Ovary (tissue), 7 donors: ENCODE measurements at regions not wholly inside any gene's neighbourhood (a gene's known extent, or its start where the extent isn't known, plus 50 kb on each side); places are given as distances from the start of the nearest gene placed in this dataset.

ENCODE experiments used
- DNase-seq, 5 donors: peaks; one replicate each; pipeline ENCODE4 v3.0.0-alpha.2; 2019 to 2020
- H3K27ac ChIP-seq, 2 donors: fragments of 200-600 bp; one replicate each; pipeline versions ENCODE4 v1.5.1 to v1.8.0; 2019 to 2022
- H3K27me3 ChIP-seq: fragments of 200-600 bp; one replicate; pipeline ENCODE4 v1.8.0; 2022
- H3K36me3 ChIP-seq: fragments of 200-600 bp; sonication (generic); one replicate; pipeline ENCODE4 v1.5.1; 2019
- H3K4me1 ChIP-seq: one replicate; pipeline ENCODE4 v1.8.1; 2013; ENCODE audit warnings: mild to moderate bottlenecking, moderate library complexity; ENCODE audit not compliant: insufficient read depth
- H3K4me3 ChIP-seq: fragments of 200-600 bp; sonication (generic); one replicate; pipeline ENCODE4 v1.5.1; 2017
- H3K9me3 ChIP-seq, 2 donors: fragments of 200-600 bp in 1 of 2; sonication (generic) in 1 of 2; one replicate each; pipeline versions ENCODE4 v1.5.1 to v1.8.1; 2013 to 2019; ENCODE audit warnings: mild to moderate bottlenecking in 1 of 2, moderate library complexity in 1 of 2
- EP300 ChIP-seq: sonication (generic); formaldehyde crosslinking; IDR thresholded peaks from one replicate; pipeline ENCODE4 v1.6.1; 2017; ENCODE audit warnings: antibody characterized with exemption
- POLR2A ChIP-seq: fragments of 450-650 bp; IDR thresholded peaks from one replicate; pipeline ENCODE4 v1.6.1; 2017; ENCODE audit warnings: antibody characterized with exemption, mild to moderate bottlenecking, moderate library complexity
- WGBS, 3 donors: extraction: QIAGEN DNeasy Blood & Tissue Kit in 1 of 3; methylation state at CpG; one replicate each; pipeline versions ENCODE4 v1.1.5 to v1.1.7; 2013 to 2017; 5-methylcytosine and 5-hydroxymethylcytosine counted together
- intact Hi-C, 4 donors: fragments of 100-400 bp; cut with DNase I; formaldehyde crosslinking; loops; one replicate each; pipeline versions ENCODE4 v1.11.0 to v1.15.1; 2022 to 2023
- TF ChIP-seq, protein P1 (sequence below), 3 donors: fragments of 450-650 bp in 2 of 3; fragments of 200-600 bp in 1 of 3; IDR thresholded peaks; one replicate each; pipeline versions ENCODE4 v1.5.1 to v1.8.0; 2016 to 2022; ENCODE audit warnings: antibody characterized with exemption in 3 of 3, mild to moderate bottlenecking in 1 of 3
- donor health status: DM: no; HTN: no; CAD: no; lungs with moderate emphysema.
- donor health status: DM: no; HTN: no; CAD: no.
- donor health status: Bipolar disorder and iron deficiency.
- donor health status: DM: no; HTN: no; CAD: no.
- donor health status: DM: yes; HTN: yes; CAD: no.

DNA sequence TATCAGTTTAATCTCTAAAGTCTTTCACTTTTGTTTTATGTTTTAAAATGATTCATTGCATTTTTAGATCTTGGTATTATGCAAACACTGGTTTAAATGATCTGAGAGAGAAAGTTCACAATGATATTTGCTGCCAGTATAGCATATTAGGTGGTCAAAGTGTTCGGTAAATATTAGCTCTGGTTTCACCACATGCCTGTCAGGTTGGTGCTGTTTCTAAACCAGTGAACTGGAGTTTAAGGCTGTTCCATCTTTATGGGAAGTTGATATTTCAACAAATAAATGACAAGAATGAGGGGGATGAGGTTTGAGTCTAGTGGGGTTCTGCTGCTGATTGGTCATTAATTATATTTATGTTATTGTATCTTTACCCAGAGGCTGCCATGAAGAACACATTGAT, 436.4 kb downstream of the DCDC2C start:
- Histone ChIP-seq H3K4me3 (no peak overlapping the region), H3K36me3 (no peaks in the 10 kb centered on the region), H3K27me3 (no peaks in the 10 kb centered on the region), H3K4me1 (no peaks in the 10 kb centered on the region), H3K27ac (no peak overlapping the region), H3K9me3 (no peaks in the 10 kb centered on the region)
- WGBS, 3 donors: 41 to 61% (median 59%) methylated on average over 1 of the region's 1 CpG
- TF ChIP-seq POLR2A (no peak), EP300 (no peak)
- TF ChIP-seq, protein P1, sequence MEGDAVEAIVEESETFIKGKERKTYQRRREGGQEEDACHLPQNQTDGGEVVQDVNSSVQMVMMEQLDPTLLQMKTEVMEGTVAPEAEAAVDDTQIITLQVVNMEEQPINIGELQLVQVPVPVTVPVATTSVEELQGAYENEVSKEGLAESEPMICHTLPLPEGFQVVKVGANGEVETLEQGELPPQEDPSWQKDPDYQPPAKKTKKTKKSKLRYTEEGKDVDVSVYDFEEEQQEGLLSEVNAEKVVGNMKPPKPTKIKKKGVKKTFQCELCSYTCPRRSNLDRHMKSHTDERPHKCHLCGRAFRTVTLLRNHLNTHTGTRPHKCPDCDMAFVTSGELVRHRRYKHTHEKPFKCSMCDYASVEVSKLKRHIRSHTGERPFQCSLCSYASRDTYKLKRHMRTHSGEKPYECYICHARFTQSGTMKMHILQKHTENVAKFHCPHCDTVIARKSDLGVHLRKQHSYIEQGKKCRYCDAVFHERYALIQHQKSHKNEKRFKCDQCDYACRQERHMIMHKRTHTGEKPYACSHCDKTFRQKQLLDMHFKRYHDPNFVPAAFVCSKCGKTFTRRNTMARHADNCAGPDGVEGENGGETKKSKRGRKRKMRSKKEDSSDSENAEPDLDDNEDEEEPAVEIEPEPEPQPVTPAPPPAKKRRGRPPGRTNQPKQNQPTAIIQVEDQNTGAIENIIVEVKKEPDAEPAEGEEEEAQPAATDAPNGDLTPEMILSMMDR (IDR thresholded peaks at IDR 0.05): no peak
- no peak for DNase-seq
- intact Hi-C loops: loop anchor here in 1 of 4 donors (5.0 kb wide), 1 partner anchor 1242 kb away; no protein-coding TSS in a partner anchor

GRCh38 chr2:4140281-4140970, 437.1 kb downstream of the DCDC2C start:
- Histone ChIP-seq H3K4me3 (no peak overlapping the region), H3K36me3 (no peaks in the 10 kb centered on the region), H3K4me1 (no peaks in the 10 kb centered on the region), H3K27ac (no peak overlapping the region), H3K27me3 (no peaks in the 10 kb centered on the region), H3K9me3 (no peaks in the 10 kb centered on the region)
- intact Hi-C loops: no loop called here
- no peak for DNase-seq
- WGBS, 3 donors: 45 to 49% (median 47%) methylated on average over 9 of the region's 9 CpGs
- TF ChIP-seq, protein P1 (IDR thresholded peaks at IDR 0.05): no peak
- TF ChIP-seq EP300 (no peak), POLR2A (no peak)

DNA sequence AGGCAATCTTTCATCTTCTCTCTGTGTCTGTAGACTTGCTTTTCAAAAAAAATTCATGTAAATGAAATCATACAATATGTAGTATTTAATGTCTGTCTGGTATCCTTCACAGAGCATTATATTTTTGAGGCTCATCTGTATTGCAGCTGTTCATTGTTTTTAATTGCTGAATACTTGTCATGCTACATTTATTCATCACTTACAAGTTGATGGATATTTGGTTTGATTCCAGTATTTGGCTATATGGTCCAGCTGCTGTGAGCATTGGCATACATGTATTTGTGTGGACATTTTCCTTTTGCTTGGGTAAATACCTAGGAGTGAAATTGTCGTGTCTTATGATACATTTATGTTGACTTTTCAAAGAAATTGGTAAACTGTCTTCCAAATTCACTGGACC, 441.4 kb downstream of the DCDC2C start:
- Histone ChIP-seq H3K4me1 (no peaks in the 10 kb centered on the region), H3K36me3 (no peaks in the 10 kb centered on the region), H3K9me3 (no peaks in the 10 kb centered on the region), H3K4me3 (no peak overlapping the region), H3K27me3 (no peaks in the 10 kb centered on the region), H3K27ac (no peak overlapping the region)
- no peak for DNase-seq
- WGBS, 3 donors: 69 to 95% (median 73%) methylated on average over 1 of the region's 1 CpG
- intact Hi-C loops: no loop called here
- TF ChIP-seq EP300 (no peak), POLR2A (no peak)
- TF ChIP-seq, protein P1 (IDR thresholded peaks at IDR 0.05): no peak

DNA sequence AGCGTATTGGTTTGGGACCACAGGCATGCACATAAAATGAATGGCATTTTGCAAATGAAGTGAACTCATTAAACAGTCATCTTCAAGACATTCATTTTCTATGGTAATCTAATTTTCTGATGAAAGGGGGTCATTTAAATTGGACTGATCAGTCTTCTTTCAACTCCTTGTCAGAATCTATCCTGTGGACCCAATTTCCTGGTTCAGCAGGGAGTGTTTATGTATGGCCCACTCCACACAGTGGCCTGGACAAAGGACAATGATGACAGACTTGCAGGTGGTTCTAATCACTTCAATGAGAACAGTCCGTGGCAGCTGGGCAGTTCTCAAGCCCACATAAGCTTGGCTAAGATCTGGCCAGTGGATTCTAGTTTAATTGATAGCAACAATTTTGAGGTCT, 448.1 kb downstream of the DCDC2C start:
- 68 to 91% (median 70%) methylated on average over 2 of the region's 2 CpGs for WGBS, 3 donors
- DNase-seq: no peak

More for the DNA sequence above, 448.1 kb downstream of the DCDC2C start:
- no peak for TF ChIP-seq POLR2A
- TF ChIP-seq EP300: no peak
- TF ChIP-seq, protein P1 (IDR thresholded peaks at IDR 0.05): no peak
- Histone ChIP-seq H3K27ac (no peak overlapping the region), H3K36me3 (no peaks in the 10 kb centered on the region), H3K27me3 (no peaks in the 10 kb centered on the region), H3K9me3 (no peaks in the 10 kb centered on the region), H3K4me1 (no peaks in the 10 kb centered on the region), H3K4me3 (no peak overlapping the region)
- intact Hi-C loops: no loop called here
